GM10266 (cell line): ENCODE measurements at regions not wholly inside any gene's neighbourhood (a gene's known extent, or its start where the extent isn't known, plus 50 kb on each side); places are given as distances from the start of the nearest gene placed in this dataset.
"Not testable (repeated sequence)": the region's sequence is repeated elsewhere in the genome, so short reads cannot be mapped to it uniquely, and the experiment has no call there.

Source experiments
- DNase-seq: peaks from one replicate; pipeline ENCODE4 v3.0.0; 2012; ENCODE audit errors: extremely low spot score
- TF ChIP-seq, protein P1 (sequence below): IDR thresholded peaks from 2 replicates; pipeline ENCODE4 v1.5.1; 2012; ENCODE audit warnings: mild to moderate bottlenecking, low read depth; ENCODE audit not compliant: control insufficient read depth, insufficient read depth; ENCODE audit errors: missing control alignments

- TF ChIP-seq, protein P1, sequence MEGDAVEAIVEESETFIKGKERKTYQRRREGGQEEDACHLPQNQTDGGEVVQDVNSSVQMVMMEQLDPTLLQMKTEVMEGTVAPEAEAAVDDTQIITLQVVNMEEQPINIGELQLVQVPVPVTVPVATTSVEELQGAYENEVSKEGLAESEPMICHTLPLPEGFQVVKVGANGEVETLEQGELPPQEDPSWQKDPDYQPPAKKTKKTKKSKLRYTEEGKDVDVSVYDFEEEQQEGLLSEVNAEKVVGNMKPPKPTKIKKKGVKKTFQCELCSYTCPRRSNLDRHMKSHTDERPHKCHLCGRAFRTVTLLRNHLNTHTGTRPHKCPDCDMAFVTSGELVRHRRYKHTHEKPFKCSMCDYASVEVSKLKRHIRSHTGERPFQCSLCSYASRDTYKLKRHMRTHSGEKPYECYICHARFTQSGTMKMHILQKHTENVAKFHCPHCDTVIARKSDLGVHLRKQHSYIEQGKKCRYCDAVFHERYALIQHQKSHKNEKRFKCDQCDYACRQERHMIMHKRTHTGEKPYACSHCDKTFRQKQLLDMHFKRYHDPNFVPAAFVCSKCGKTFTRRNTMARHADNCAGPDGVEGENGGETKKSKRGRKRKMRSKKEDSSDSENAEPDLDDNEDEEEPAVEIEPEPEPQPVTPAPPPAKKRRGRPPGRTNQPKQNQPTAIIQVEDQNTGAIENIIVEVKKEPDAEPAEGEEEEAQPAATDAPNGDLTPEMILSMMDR, result no peak
- no peak for DNase-seq
These were observed 577.9 kb upstream of the PTPRD start for GRCh38 chr9:11190719-11191118.

GRCh38 chr9:11192993-11193392 is 580.2 kb upstream of the PTPRD start:
- TF ChIP-seq, protein P1, result no peak
- no peak for DNase-seq

DNA sequence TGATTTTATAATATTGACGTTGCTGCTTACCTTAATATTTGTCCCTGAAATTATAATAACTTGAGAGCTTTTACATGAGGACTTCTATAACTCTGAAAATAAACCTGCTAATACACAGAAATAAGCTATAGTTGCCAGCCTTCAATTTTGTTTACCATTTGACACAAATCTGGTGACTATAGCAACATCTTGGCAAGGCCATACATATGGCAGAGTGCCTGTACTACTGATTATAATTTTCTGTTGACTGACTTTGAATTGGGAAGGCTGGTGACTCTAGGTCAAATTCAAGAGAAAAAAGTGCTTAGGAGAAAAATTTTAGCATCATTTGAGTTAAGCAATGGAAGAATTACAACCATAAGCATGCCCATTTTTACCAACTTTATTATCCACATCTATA is 581.4 kb upstream of the PTPRD start:
- TF ChIP-seq, protein P1, result no peak
- no peak for DNase-seq

DNA sequence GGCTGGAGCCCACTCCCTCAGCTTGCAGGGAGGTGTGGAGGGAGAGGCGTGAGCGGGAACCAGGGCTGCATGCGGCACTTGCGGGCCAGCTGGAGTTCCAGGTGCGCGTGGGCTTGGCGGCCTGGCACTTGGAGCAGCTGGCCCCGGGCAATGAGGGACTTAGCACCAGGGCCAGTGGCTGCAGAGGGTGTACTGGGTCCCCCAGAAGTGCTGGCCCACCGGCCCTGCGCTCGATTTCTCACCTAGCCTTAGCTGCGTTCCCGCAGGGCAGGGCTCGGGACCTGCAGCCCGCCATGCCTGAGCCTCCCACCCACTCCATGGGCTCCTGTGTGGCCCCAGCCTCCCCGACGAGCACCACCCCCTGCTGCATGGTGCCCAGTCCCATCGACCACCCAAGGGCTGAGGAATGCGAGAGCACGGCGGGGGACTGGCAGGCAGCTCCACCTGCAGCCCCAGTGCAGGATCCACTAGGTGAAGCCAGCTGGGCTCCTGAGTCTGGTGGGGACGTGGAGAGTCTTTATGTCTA is 584.1 kb upstream of the PTPRD start:
- not testable (repeated sequence) for DNase-seq

DNA sequence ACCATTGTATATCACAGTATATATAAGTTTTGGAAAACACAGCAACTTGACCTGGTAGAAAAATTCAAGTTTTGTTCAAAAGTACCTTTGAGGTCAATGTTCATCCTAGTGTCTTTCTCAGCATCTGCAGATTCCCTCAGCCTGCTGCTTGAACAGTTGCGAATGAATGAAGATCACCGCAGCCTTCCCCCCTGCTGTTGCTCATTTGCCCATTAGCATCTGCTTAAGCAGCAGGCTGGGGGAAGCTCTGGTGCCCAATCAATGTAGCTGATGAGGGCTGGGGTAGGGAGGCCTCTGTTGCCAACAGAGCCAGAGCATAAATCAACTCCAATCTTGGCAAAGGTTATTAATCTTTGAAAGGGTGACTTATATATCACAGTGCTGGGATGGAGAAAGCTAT is 586.5 kb upstream of the PTPRD start:
- DNase-seq, result no peak
- TF ChIP-seq, protein P1, result no peak

DNA sequence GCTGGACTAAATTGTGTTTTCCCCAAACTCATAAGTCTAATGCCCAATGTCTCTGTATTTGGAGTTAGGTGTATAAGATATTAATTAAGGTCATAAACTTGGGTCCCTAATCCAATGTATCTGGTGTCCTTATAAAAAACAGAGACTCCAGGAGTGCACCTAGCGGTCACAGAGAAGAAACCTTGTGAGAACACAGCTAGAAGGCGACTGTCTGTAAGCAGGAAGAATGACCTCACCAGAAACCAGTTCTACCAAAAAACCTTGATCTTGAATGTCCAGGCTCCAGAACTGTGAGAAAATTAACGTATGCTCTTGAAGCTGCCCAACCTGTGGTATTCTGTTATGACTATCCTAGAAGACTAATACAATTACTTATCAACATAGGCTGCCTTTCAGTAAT is 591.7 kb upstream of the PTPRD start:
- DNase-seq, result no peak
- TF ChIP-seq, protein P1, result no peak

- TF ChIP-seq, protein P1, result no peak
These were observed 594.1 kb upstream of the PTPRD start for GRCh38 chr9:11206925-11207324.

DNA sequence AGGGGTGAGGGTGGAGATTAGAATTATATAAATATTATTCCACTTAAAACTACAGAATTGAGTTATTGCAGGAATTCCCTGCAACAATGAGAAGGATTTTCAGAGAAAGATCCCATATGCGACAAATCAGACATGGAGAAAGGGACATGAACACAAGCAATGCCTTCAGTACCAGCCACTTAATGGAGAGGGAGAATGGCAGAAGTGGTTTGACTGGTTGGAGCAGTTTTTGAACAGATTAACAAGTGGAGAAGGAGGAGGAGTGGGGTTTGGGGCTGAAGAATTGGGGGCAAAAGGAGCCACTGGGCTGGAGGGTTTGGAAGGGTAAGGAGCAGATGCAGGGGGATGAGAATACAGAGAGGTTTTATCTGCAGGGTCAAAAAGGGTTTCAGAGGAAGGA is 620.9 kb upstream of the PTPRD start:
- TF ChIP-seq, protein P1, result no peak
- DNase-seq, result no peak

More at GRCh38 chr9:11206925-11207324, 594.1 kb upstream of the PTPRD start:
- DNase-seq, result no peak
